Prostate gland (tissue), 2 donors: ENCODE measurements at regions not wholly inside any gene's neighbourhood (a gene's known extent, or its start where the extent isn't known, plus 50 kb on each side); places are given as distances from the start of the nearest gene placed in this dataset.
"Not testable (repeated sequence)": the region's sequence is repeated elsewhere in the genome, so short reads cannot be mapped to it uniquely, and the experiment has no call there.

Experiments used
- DNase-seq: peaks from one replicate; pipeline ENCODE4 v3.0.0-alpha.2; 2019; ENCODE audit warnings: low spot score
- H3K27ac ChIP-seq, 2 donors: fragments of 200-600 bp; sonication (generic); 2 replicates each; pipeline ENCODE4 v1.5.1; 2017 to 2019
- H3K27me3 ChIP-seq: fragments of 200-600 bp; sonication (generic); replicated peaks from 2 replicates; pipeline ENCODE4 v1.5.1; 2019; ENCODE audit not compliant: insufficient read depth
- H3K36me3 ChIP-seq, 2 donors: fragments of 200-600 bp; sonication (generic); 1 replicate in 1 of 2; 2 replicates in 1 of 2; pipeline versions ENCODE4 v1.5.1 to v1.8.1; 2017 to 2019
- H3K4me1 ChIP-seq: fragments of 200-600 bp; sonication (generic); replicated peaks from 2 replicates; pipeline ENCODE4 v1.5.1; 2019
- H3K4me3 ChIP-seq, 2 donors: fragments of 200-600 bp; sonication (generic); 2 replicates each; pipeline ENCODE4 v1.5.1; 2017 to 2019
- H3K9me3 ChIP-seq: fragments of 200-600 bp; sonication (generic); 2 replicates; pipeline ENCODE4 v1.5.1; 2017
- POLR2A ChIP-seq: fragments of 450-650 bp; IDR thresholded peaks from one replicate; pipeline ENCODE4 v1.6.1; 2016; ENCODE audit warnings: antibody characterized with exemption, mild to moderate bottlenecking
- POLR2AphosphoS5 ChIP-seq: sonication (generic); formaldehyde crosslinking; IDR thresholded peaks from one replicate; pipeline ENCODE4 v1.6.1; 2017; ENCODE audit warnings: antibody characterized with exemption
- WGBS: methylation state at CpG from one replicate; pipeline ENCODE4 v1.1.5; 2018; 5-methylcytosine and 5-hydroxymethylcytosine counted together
- intact Hi-C: fragments of 100-400 bp; cut with DNase I; formaldehyde crosslinking; loops from one replicate; pipeline ENCODE4 v1.14.2; 2022
- TF ChIP-seq, protein P1 (sequence below), 4 experiments: fragments of 200-600 bp in 2 of 4; fragments of 450-650 bp in 2 of 4; sonication (generic) in 2 of 4; IDR thresholded peaks; 1 replicate in 3 of 4; 2 replicates in 1 of 4; pipeline ENCODE4 v1.5.1; 2016 to 2019; ENCODE audit warnings: antibody characterized with exemption in 4 of 4, mild to moderate bottlenecking in 2 of 4, moderate library complexity in 2 of 4

DNA sequence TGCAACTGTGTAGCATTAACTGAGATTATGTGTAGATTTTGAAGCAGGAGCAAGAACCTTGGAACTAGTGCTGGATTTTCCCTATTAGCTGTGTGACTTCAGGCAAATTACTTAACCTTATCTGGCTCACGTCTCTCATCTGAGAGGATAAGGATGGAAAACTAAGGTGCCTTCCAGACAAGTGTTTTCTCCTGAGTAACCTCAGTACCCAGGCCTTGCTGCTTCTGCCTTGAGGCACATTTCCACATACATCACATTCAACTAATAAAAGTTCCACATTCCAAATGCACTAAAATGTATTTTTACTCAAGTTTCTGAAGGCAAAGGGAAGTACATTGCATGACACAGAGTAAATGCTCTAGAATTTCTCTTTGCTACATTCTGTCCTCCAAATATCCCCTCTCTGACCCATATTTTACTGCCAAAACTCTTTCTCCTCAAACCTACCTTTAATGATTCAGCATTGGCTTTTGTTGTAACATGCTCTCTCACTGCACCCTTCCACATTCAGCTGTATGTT, 195.4 kb upstream of the ADGRL3 start:
- Histone ChIP-seq H3K4me3 (no peak overlapping the region), H3K4me1 (no peaks in the 10 kb centered on the region), H3K27ac (no peak overlapping the region), H3K9me3 (no peaks in the 10 kb centered on the region), H3K36me3 (no peaks in the 10 kb centered on the region), H3K27me3 (no peaks in the 10 kb centered on the region)
- 71% methylated on average over 1 of the region's 1 CpG for whole genome bisulfite sequencing
- TF ChIP-seq, protein P1, sequence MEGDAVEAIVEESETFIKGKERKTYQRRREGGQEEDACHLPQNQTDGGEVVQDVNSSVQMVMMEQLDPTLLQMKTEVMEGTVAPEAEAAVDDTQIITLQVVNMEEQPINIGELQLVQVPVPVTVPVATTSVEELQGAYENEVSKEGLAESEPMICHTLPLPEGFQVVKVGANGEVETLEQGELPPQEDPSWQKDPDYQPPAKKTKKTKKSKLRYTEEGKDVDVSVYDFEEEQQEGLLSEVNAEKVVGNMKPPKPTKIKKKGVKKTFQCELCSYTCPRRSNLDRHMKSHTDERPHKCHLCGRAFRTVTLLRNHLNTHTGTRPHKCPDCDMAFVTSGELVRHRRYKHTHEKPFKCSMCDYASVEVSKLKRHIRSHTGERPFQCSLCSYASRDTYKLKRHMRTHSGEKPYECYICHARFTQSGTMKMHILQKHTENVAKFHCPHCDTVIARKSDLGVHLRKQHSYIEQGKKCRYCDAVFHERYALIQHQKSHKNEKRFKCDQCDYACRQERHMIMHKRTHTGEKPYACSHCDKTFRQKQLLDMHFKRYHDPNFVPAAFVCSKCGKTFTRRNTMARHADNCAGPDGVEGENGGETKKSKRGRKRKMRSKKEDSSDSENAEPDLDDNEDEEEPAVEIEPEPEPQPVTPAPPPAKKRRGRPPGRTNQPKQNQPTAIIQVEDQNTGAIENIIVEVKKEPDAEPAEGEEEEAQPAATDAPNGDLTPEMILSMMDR (IDR thresholded peaks at IDR 0.05), result no peak
- no peak for TF ChIP-seq POLR2AphosphoS5
- TF ChIP-seq POLR2A, result no peak
- no peak for DNase-seq
- intact Hi-C loops, result no loop called here

DNA sequence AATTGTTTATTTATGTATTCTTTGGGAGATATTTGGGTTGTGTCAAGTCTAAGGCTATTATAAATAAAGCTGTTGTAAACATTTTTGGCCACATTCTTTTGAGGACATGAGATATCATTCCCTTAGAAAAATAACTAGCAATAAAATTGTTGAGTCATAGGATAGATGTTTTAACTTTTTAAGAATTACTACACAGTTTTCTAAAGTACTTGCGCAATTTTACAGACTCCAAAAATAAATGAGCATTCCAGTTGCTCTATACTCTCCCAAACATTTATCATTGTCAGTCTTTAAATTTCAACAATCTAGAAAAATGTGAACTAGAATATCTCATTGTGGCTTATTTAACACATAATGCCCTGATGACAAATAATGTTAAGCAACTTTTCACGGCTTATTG, 189.1 kb upstream of the ADGRL3 start:
- DNase-seq, result no peak
- intact Hi-C loops, result no loop called here
- Histone ChIP-seq H3K36me3 (no peaks in the 10 kb centered on the region), H3K4me3 (no peak overlapping the region), H3K27me3 (no peaks in the 10 kb centered on the region), H3K27ac (no peak overlapping the region), H3K9me3 (no peaks in the 10 kb centered on the region), H3K4me1 (no peaks in the 10 kb centered on the region)
- WGBS, result 96% methylated on average over 2 of the region's 2 CpGs
- TF ChIP-seq POLR2A, result no peak
- TF ChIP-seq POLR2AphosphoS5, result no peak
- TF ChIP-seq, protein P1 (IDR thresholded peaks at IDR 0.05), result no peak

DNA sequence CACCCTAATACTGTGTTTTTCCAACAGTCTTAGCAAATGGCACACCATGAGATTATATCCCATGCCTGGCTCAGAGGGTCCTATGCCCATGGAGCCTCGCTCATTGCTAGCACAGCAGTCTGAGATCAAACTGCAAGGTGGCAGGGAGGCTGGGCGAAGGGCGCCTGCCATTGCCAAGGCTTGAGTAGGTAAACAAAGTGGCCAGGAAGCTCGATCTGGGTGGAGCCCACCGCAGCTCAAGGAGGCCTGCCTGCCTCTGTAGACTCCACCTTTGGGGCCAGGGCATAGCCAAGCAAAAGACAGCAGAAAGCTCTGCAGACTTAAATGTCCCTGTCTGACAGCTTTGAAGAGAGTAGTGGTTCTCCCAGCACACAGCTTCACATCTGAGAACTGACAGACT, 188.2 kb upstream of the ADGRL3 start:
- H3K27me3 ChIP-seq, H3K27ac ChIP-seq, H3K9me3 ChIP-seq, H3K4me3 ChIP-seq, H3K4me1 ChIP-seq, intact Hi-C loops, DNase-seq, H3K36me3 ChIP-seq: not testable (repeated sequence)
- WGBS, result 86% methylated on average over 5 of the region's 5 CpGs

DNA sequence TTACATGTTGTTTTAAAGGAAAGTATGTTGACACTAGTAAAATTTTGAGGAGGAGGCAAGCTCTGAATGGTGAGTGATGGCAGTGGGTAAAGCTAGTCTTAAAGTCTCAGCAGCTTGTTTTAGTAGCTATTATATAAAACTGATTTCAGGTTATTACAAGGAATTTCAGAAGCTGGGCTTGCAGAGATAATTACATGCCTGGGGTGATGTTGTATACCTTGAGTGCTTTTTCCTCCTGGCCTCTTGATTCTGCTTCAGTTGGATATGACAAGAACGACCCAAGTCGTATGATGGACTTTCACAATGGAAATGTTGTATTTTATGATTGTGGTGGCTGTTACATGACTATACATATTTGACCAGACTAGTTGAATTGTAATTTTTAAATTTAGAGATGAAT, 175.5 kb upstream of the ADGRL3 start:
- intact Hi-C loops, result no loop called here
- TF ChIP-seq POLR2AphosphoS5, result no peak
- no peak for TF ChIP-seq POLR2A
- WGBS, result 85% methylated on average over 2 of the region's 2 CpGs
- no peak for DNase-seq
- H3K4me1 ChIP-seq, result no peaks in the 10 kb centered on the region
- H3K36me3 ChIP-seq, result no peaks in the 10 kb centered on the region
- no peaks in the 10 kb centered on the region for H3K9me3 ChIP-seq
- H3K4me3 ChIP-seq, result no peak overlapping the region
- H3K27ac ChIP-seq, result no peak overlapping the region
- no peaks in the 10 kb centered on the region for H3K27me3 ChIP-seq

DNA sequence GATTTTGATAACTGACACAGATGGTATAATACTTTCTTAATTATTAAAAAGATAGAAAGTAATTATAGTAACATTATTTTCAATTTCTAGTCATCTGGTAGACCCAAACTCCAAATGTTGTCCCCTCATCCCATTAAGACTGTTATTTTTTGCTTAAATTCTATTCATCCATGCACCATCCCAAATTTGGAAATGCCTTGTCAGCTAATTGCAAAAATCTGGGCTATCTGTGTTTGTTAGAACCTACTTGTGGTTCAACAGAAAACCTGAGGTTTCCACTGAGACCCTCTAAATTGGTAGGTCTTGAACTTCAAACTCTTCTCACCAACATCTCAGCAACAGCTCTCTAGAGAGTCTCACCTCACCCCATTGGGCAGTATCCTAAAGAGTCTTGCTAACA, 172.2 kb upstream of the ADGRL3 start:
- Histone ChIP-seq H3K9me3 (no peaks in the 10 kb centered on the region), H3K4me3 (no peak overlapping the region), H3K36me3 (no peaks in the 10 kb centered on the region), H3K27ac (no peak overlapping the region), H3K27me3 (no peaks in the 10 kb centered on the region), H3K4me1 (no peaks in the 10 kb centered on the region)
- intact Hi-C loops, result no loop called here
- DNase-seq, result no peak
- TF ChIP-seq POLR2A (no peak), POLR2AphosphoS5 (no peak)
- TF ChIP-seq, protein P1 (IDR thresholded peaks at IDR 0.05), result no peak

DNA sequence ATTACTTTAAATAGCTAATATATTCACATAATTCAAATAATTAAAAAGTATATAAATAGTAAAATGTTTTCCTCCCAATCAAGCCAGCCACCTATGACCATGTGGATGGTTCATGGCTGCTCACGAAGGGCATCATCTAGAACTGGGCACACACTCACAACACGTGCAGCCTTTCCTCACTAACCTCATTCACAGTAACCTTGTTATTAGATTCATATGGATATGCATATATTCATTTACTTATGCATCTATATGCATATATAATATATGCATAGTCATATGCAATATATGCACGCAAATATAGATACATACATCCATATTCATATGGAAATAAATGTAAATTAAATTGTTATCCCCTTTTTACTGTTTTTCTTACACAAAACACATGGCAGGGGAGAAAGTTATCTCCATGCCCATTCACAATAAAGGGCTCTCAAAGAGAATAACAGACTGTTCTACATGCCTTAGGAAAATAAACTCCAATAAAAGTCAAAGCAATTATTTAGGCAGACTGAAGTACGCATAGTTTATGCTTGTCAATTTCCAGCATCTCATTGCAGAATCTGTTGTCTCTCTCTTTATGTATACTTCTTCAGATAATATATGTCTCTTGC, 163.9 kb upstream of the ADGRL3 start:
- intact Hi-C loops, result no loop called here
- no peak for DNase-seq
- H3K27me3 ChIP-seq, result no peaks in the 10 kb centered on the region
- 75% methylated on average over 4 of the region's 4 CpGs for WGBS
- no peak overlapping the region for H3K27ac ChIP-seq
- H3K9me3 ChIP-seq, result no peaks in the 10 kb centered on the region
- H3K36me3 ChIP-seq, result no peaks in the 10 kb centered on the region
- TF ChIP-seq POLR2A (no peak), POLR2AphosphoS5 (no peak)
- TF ChIP-seq, protein P1 (IDR thresholded peaks at IDR 0.05), result no peak
- H3K4me3 ChIP-seq, result no peak overlapping the region
- no peaks in the 10 kb centered on the region for H3K4me1 ChIP-seq
